A549 (cell line): ENCODE measurements at regions not wholly inside any gene's neighbourhood (a gene's known extent, or its start where the extent isn't known, plus 50 kb on each side); places are given as distances from the start of the nearest gene placed in this dataset.

Experiments
- ELK1 ChIP-seq: fragments of 150-350 bp; IDR thresholded peaks from 2 replicates; pipeline ENCODE4 v1.6.1; 2014; ENCODE audit warnings: low read depth, mild to moderate bottlenecking, low read length
- JUN ChIP-seq, 2 experiments: fragments of >200 bp; sonication (Bioruptor Twin); formaldehyde crosslinking; IDR thresholded peaks; 2 replicates in 1 of 2; 3 replicates in 1 of 2; pipeline ENCODE4 v1.6.1; 2016 to 2017
- RAD21 ChIP-seq, 2 experiments: fragments of >200 bp in 1 of 2; sonication (Bioruptor Twin) in 1 of 2; formaldehyde crosslinking in 1 of 2; IDR thresholded peaks in 1 of 2; conservative IDR thresholded peaks in 1 of 2; 2 replicates in 1 of 2; 3 replicates in 1 of 2; pipeline ENCODE4 v1.6.1; 2012 to 2018; ENCODE audit warnings: inconsistent platforms in 1 of 2
- TF ChIP-seq, protein P1 (sequence below): fragments of >200 bp; sonication (Bioruptor Twin); formaldehyde crosslinking; IDR thresholded peaks from 3 replicates; pipeline ENCODE4 v1.5.1; 2016

- no peak for TF ChIP-seq ELK1
- no peak for TF ChIP-seq JUN (IDR thresholded peaks at IDR 0.05)
- TF ChIP-seq, protein P1, sequence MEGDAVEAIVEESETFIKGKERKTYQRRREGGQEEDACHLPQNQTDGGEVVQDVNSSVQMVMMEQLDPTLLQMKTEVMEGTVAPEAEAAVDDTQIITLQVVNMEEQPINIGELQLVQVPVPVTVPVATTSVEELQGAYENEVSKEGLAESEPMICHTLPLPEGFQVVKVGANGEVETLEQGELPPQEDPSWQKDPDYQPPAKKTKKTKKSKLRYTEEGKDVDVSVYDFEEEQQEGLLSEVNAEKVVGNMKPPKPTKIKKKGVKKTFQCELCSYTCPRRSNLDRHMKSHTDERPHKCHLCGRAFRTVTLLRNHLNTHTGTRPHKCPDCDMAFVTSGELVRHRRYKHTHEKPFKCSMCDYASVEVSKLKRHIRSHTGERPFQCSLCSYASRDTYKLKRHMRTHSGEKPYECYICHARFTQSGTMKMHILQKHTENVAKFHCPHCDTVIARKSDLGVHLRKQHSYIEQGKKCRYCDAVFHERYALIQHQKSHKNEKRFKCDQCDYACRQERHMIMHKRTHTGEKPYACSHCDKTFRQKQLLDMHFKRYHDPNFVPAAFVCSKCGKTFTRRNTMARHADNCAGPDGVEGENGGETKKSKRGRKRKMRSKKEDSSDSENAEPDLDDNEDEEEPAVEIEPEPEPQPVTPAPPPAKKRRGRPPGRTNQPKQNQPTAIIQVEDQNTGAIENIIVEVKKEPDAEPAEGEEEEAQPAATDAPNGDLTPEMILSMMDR, result no peak
- TF ChIP-seq RAD21 (conservative IDR thresholded peaks at IDR 0.05 in 1 of 2, IDR thresholded peaks at IDR 0.05 in 1 of 2), result no peak
These were observed 850.9 kb downstream of the TFAP2A start for GRCh38 chr6:9564021-9564420.
